CD4-positive, alpha-beta T cell treated with Interleukin-4 for 4 hours (primary cell): ENCODE measurements at regions not wholly inside any gene's neighbourhood (a gene's known extent, or its start where the extent isn't known, plus 50 kb on each side); places are given as distances from the start of the nearest gene placed in this dataset.

Experiments used
- DNase-seq: peaks from one replicate; pipeline ENCODE4 v3.0.0-alpha.2; 2020

- DNase-seq = no peak
Observed at GRCh38 chr10:75294031-75294437, 58.3 kb upstream of the COMTD1 start.

GRCh38 chr10:75293446-75293820, 57.7 kb upstream of the COMTD1 start:
- DNase-seq = no peak

DNA sequence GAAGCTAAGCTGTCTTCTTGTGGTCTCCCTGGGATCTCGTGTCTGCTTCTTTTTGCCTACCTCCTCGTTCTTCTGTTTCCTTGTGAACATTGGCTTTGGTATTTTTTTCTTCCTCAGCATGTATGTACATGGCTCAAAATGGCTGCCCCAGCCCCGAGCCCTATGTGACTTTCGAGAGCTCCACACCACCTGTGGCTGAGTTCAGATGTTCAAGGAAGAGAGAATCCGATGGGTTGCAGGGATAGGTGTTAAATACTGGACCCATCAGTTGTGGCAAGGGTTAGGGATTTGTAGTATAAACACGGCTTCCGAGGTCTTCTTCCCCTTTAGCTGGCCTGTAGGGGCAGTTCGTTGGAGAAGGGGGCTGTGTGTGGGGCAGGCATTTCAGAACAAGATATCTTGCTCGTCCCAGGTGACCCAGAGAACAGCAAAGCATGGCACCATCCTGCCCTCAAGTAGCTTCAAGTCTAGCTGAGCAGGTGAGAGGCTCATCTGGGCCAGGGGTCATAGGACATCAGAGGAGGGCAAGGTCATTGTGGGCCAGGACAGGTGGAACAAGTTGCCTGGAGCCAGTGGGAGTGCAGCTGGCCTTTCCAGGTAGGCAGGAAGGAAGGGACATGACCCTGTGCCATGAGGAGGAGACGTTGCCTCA, 57.2 kb upstream of the COMTD1 start:
- no peak for DNase-seq

DNA sequence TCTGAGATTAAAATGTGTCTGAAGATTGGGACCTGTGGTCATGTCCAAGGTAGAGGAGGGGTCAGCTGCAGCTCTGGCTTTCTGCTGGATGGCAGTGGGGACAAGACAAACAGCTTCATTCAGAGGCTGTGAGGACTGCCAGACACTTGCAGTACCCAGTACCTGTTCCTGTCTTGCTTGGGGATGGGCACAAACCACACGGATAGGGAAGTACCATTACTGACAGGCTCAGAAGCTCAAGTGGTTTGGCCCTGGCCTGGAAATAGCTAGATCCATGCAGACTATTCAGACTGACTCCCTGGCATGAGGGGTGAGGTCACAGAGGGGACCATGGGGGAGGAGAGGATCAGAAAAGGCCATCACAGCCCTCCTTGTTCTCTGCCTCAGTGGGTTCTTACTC, 56.0 kb upstream of the COMTD1 start:
- no peak for DNase-seq

DNA sequence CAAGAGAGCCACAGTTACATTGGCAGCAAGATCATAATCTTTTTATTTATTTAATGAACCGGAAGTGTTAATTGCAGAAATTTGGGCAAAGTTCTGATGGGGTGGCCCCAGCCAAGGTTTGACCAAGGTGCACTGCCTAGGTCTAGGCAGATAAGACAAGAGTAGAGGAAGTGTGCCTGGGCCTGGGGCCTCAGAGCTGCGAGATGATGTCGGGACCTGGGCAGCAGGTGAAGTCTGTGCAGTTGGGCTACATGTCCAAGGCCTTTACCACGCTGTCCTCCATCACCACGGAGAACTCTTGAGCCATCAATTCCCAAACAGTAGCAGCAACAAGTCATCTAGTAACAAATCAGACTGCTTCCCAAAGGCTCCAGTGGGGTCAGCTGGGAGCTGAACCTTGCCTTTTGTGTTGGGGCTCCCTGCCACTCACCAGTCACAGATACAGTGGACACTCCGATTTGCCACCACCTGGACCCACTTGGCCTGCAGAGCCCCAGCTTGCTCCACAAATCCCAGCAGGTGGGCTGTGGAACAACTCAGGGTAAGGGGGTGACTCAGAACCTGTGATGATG, 52.5 kb upstream of the COMTD1 start:
- DNase-seq = no peak

- DNase-seq = no peak
Observed at GRCh38 chr10:75287697-75288096, 51.9 kb upstream of the COMTD1 start.

DNA sequence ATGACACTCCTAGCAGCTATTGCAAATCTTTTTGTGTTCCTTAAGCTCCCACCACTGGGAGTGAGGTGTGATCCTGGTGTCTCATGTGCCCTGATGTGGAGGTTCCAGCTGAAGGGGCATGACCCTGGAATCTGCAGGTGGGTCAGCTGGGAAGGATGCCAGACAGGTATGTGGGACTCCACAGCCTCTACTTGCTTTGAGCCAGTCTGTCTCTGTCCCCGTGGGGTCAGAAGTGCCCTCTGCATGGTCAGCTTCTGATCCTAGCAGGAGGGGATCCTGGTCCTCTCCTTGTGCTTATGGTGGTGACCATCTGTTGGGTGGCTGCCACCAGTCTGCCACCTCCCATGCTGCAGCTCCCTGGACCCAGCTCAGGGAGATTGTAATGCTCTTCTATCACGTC, 51.1 kb upstream of the COMTD1 start:
- no peak for DNase-seq
